Body of pancreas (tissue), 4 donors: ENCODE measurements at regions not wholly inside any gene's neighbourhood (a gene's known extent, or its start where the extent isn't known, plus 50 kb on each side); places are given as distances from the start of the nearest gene placed in this dataset.
"Not testable (repeated sequence)": the region's sequence is repeated elsewhere in the genome, so short reads cannot be mapped to it uniquely, and the experiment has no call there.

Experiments
- ATAC-seq: fragments of 150-250 bp; one replicate; pipeline ENCODE4 v1.9.1; 2016
- DNase-seq, 4 donors: peaks; one replicate each; pipeline ENCODE4 v3.0.0-alpha.2; 2019
- H3K27ac ChIP-seq, 4 donors: fragments of 200-600 bp; sonication (generic); 1 replicate in 3 of 4; 2 replicates in 1 of 4; pipeline versions ENCODE4 v1.5.1 to v1.6.1; 2016 to 2019; ENCODE audit warnings: mild to moderate bottlenecking in 1 of 4, mixed read lengths in 1 of 4, moderate library complexity in 1 of 4
- H3K27me3 ChIP-seq, 2 donors: fragments of 200-600 bp; sonication (generic); one replicate each; pipeline ENCODE4 v1.6.0; 2016; ENCODE audit warnings: mild to moderate bottlenecking in 1 of 2
- H3K36me3 ChIP-seq, 2 donors: fragments of 200-600 bp; sonication (generic); replicated peaks in 1 of 2; 2 replicates each; pipeline ENCODE4 v1.5.1; 2016; ENCODE audit warnings: low read depth in 2 of 2; ENCODE audit not compliant: insufficient read depth in 1 of 2
- H3K4me1 ChIP-seq: fragments of 200-600 bp; sonication (generic); one replicate; pipeline ENCODE4 v1.6.0; 2016
- H3K4me3 ChIP-seq, 2 donors: fragments of 200-600 bp; sonication (generic); 1 replicate in 1 of 2; 2 replicates in 1 of 2; pipeline ENCODE4 v1.5.1; 2016 to 2019
- H3K9me3 ChIP-seq, 3 donors: fragments of 200-600 bp; sonication (generic); 1 replicate in 2 of 3; 2 replicates in 1 of 3; pipeline ENCODE4 v1.5.1; 2016
- CTCF ChIP-seq, 7 experiments: fragments of 450-650 bp in 4 of 7; fragments of 200-600 bp in 3 of 7; sonication (generic) in 3 of 7; IDR thresholded peaks; one replicate each; pipeline ENCODE4 v1.5.1; 2016 to 2019; ENCODE audit warnings: antibody characterized with exemption in 7 of 7
- POLR2A ChIP-seq, 3 donors: fragments of 450-650 bp; IDR thresholded peaks; one replicate each; pipeline ENCODE4 v1.6.1; 2016; ENCODE audit warnings: antibody characterized with exemption in 3 of 3, mild to moderate bottlenecking in 2 of 3
- WGBS, 2 donors: methylation state at CpG; one replicate each; pipeline ENCODE4 v1.1.5; 2017; 5-methylcytosine and 5-hydroxymethylcytosine counted together
- intact Hi-C: fragments of 100-400 bp; cut with DNase I; formaldehyde crosslinking; loops from one replicate; pipeline ENCODE4 v1.15.1; 2023

DNA sequence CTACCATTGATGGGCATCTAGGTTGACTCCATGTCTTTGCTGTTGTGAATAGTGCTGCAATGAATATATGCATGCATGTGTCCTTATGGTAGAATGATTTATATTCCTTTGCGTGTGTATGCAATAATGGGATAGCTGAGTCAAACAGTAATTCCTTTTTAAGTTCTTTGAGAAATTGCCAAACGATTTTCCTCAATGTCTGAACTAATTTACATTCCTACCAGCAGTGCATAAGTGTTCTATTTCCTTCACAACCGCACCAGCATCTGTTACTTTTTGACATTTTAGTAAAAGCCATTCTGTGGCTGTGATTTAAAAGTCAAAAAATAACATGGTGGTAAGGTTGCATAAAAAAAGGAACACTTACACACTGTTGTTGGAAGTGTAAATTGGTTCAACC is 103.1 kb upstream of the FAM47B start:
- intact Hi-C loops: no loop called here
- H3K27ac ChIP-seq: no peak overlapping the region

GRCh38 chrX:34841205-34841604 is 101.4 kb upstream of the FAM47B start:
- H3K36me3 ChIP-seq, H3K9me3 ChIP-seq, H3K27me3 ChIP-seq, ATAC-seq, DNase-seq, H3K4me3 ChIP-seq, H3K4me1 ChIP-seq, H3K27ac ChIP-seq, intact Hi-C loops: not testable (repeated sequence)

More for the DNA sequence above, 103.1 kb upstream of the FAM47B start:
- Histone ChIP-seq H3K27me3 (no peaks in the 10 kb centered on the region), H3K36me3 (no peaks in the 10 kb centered on the region), H3K4me3 (no peak overlapping the region), H3K4me1 (no peaks in the 10 kb centered on the region), H3K9me3 (no peaks in the 10 kb centered on the region)
- WGBS, 2 donors: 61 to 73% methylated on average over 3 of the region's 3 CpGs
- no peak for ATAC-seq
- DNase-seq: no peak
- TF ChIP-seq POLR2A (IDR thresholded peaks at IDR 0.05): no peak
- no peak for TF ChIP-seq CTCF (IDR thresholded peaks at IDR 0.05)

- no peaks in the 10 kb centered on the region for H3K27me3 ChIP-seq
- 60 to 68% methylated on average over 3 of the region's 3 CpGs for WGBS, 2 donors
- TF ChIP-seq POLR2A (IDR thresholded peaks at IDR 0.05) (no peak), CTCF (IDR thresholded peaks at IDR 0.05) (no peak)
These were observed 94.3 kb upstream of the FAM47B start for GRCh38 chrX:34848281-34848680.

DNA sequence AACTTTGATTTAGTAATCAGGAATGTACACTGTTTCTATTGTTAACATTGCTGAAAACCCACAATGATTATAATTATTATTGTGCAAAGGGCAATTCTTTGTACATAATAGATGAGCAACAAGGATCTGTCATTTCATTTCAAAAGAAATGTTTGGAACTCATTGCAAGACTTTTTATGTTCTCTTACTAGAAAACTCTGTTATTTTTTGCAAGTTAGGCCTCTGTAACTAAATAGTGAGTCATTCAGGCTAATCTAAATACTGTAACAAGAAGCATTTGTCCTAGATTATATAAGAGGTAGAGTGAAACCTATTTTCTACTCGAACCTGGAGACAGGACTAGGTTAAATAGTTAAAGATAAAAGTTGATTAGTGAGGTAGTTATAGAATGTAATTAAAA is 93.2 kb upstream of the FAM47B start:
- ATAC-seq (no peak), DNase-seq (no peak)
- Histone ChIP-seq H3K4me1 (no peaks in the 10 kb centered on the region), H3K4me3 (no peak overlapping the region), H3K27ac (no peak overlapping the region), H3K36me3 (no peaks in the 10 kb centered on the region), H3K27me3 (no peaks in the 10 kb centered on the region), H3K9me3 (no peaks in the 10 kb centered on the region)
- TF ChIP-seq POLR2A (IDR thresholded peaks at IDR 0.05) (no peak), CTCF (IDR thresholded peaks at IDR 0.05) (no peak)
- 12 to 32% methylated on average over 1 of the region's 1 CpG for WGBS, 2 donors
- intact Hi-C loops: no loop called here

More at GRCh38 chrX:34848281-34848680, 94.3 kb upstream of the FAM47B start:
- Histone ChIP-seq H3K4me1 (no peaks in the 10 kb centered on the region), H3K4me3 (no peak overlapping the region), H3K36me3 (no peaks in the 10 kb centered on the region), H3K27ac (no peak overlapping the region), H3K9me3 (no peaks in the 10 kb centered on the region)
- no peak for DNase-seq
- intact Hi-C loops: no loop called here
- no peak for ATAC-seq

- Histone ChIP-seq H3K9me3 (no peaks in the 10 kb centered on the region), H3K27me3 (no peaks in the 10 kb centered on the region), H3K4me1 (no peaks in the 10 kb centered on the region), H3K27ac (no peak overlapping the region), H3K4me3 (no peak overlapping the region), H3K36me3 (no peaks in the 10 kb centered on the region)
- ATAC-seq (no peak), DNase-seq (no peak)
- intact Hi-C loops: no loop called here
- TF ChIP-seq CTCF (IDR thresholded peaks at IDR 0.05): no peak
- TF ChIP-seq POLR2A (IDR thresholded peaks at IDR 0.05): no peak
- WGBS, 2 donors: 40 to 43% methylated on average over 2 of the region's 2 CpGs
These were observed 83.4 kb upstream of the FAM47B start for GRCh38 chrX:34859191-34859590.
